SK-N-DZ (cell line): ENCODE measurements at regions not wholly inside any gene's neighbourhood (a gene's known extent, or its start where the extent isn't known, plus 50 kb on each side); places are given as distances from the start of the nearest gene placed in this dataset.

Source experiments
- DNase-seq: peaks from one replicate; pipeline ENCODE4 v3.0.0-alpha.2; 2015; ENCODE audit warnings: low spot score

DNA sequence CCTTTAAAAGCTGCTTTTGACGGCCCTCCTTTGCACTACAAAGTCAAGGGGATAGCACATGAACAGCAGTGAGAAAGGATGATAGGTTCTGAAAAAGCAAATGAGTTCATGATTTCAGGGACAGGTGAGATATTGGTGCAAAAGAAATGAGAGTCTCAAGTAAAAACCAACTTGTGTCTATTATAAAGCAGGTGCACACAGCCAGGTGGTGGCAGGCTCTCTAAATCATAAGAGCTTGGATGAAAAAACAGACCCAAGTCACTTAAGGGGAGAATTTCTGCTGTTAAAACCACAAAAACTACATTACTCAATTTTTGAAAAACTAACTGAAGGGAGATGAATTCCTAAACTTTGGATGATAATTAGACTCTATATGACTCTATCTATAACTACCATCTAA, 201.5 kb downstream of the SP3 start:
- DNase-seq = no peak

DNA sequence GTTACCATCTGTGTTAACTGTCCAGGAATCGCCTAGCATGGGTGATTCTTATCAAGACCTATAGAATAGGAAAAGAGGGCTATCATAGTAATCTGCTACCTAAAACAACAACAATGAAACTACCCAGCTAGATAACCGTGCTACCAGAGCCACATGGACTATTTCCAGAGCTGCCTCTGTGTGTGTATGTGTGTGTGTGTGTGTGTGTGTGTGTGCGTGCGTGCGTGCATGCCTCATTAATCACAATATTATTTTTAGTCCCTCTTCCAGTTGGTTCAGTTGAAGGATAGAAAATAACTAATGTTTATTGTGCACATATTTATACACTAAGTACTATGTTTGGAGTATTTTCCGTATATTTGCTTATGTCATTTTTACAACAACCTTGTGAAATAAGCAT, 201.1 kb downstream of the SP3 start:
- no peak for DNase-seq

DNA sequence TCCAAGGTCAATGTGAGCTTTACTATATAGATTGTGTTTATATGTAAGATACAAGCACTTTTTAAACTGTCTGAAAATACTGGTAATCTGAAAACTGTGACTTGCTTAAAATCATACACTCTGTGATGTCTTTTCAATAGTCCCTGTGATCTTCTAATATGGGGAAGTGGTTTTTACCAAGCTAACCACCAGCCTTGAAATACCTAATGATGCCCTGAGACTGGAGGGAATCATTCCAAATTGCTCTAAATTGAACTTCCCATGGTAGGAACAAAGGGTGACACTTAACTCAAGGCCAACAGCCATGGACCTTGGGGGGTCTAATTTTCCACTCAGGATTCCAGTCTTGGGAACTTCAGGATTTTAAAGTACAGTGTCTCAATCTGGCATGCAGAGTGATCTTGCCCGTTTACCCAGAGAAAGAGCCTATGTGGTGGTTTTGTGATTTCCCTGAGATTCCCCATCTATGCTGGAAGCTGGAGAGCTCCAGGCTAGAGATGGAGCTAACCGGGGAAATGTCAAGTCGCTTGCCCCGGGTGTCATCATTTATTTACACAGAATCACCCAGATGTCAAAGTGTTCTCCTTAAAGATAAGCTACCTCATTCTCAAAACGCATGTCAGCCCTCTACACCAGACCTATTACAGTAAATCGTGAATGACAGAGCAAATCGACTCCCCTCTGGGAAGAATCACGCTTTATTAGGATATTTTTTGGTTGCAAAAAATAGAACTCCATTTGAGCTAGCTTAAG, 198.5 kb downstream of the SP3 start:
- no peak for DNase-seq

DNA sequence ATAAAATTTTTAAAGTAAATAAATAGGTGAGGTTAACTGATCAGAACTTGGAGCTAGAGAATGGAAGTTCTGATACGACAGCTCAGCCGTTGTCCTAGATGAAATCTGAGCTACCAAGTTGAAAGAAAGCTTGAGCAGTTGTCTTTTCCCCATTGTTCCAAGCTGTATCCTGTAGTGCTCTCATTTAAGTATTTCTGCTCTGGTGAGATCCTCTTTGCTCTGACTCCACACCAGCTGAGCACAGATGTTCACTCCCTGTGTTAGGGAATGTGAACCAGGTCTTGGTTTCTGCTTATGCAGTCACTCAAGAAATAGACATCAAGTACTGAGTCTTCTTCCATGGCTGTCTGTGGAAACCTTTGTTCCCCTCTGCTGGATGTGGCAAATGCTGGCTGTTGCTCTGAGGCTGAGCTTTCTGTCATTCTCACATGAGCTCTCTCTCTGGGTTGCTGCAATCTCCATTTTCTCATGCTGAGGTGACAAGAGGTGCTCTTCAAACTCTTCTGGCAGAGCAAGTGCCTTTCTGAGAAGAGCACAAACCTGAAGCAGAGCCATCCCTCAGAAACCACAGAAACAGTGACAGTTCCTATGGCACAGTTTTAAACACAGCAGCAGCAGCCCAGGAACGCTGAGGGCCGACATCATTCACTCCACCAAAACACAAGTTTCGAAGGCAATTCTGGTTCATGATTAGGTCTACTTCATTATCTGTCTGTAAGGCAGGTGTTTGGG, 194.1 kb downstream of the SP3 start:
- DNase-seq = no peak

DNA sequence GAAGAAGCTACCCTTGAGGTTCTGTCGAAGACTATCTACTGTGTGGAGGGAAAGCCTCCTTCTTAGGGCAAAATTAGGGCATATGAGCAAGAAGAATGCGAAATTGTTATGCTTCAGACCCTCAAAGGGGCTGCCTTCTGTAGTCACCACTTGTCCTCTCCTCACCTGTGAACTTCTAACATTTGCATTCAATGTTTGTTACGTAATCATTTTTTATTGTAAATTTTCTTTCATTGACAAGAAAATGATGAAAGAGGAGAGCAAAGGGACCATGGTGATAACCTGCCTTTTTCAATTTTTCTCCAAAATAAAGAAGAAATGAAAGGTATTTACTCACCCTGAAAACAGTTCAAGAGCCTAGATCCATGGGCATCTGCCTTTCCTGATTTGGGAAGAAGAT, 193.0 kb downstream of the SP3 start:
- no peak for DNase-seq

DNA sequence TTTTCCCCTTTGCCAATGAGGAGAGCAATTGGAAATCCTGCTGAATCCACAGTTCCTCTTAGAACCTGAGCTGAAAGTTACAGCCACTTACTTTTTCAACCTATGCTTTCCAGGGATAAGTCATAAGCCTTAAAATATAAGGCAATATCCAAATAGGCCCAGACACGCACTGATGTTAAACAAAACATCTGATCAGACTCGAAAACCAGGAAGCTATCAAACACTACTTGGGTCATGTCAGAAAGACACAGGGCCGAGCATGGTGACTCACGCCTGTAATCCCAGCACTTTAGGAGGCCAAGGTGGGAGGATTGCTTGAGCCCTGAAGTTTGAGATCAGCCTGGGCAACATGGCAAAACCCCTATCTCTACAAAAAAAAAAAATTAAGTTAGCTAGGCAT, 192.1 kb downstream of the SP3 start:
- no peak for DNase-seq

DNA sequence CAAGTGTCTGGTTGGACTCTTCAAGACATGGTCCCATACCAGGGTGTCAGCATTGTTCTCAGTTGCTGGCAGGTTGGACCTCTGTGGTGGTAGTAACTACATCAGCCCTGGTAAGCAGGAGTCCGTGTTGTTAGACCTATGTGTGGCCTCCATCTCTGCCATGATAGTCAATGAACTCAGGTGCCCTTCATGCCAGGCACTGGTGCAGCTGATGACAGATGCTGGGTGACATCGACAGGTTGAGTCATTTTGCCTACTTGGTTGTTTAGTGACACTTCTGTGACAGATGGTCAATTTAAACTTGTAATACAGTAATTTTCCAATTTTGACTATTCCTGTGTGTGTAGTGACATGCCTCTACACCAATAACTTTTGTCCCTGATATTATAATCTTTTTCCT, 189.7 kb downstream of the SP3 start:
- DNase-seq = no peak

DNA sequence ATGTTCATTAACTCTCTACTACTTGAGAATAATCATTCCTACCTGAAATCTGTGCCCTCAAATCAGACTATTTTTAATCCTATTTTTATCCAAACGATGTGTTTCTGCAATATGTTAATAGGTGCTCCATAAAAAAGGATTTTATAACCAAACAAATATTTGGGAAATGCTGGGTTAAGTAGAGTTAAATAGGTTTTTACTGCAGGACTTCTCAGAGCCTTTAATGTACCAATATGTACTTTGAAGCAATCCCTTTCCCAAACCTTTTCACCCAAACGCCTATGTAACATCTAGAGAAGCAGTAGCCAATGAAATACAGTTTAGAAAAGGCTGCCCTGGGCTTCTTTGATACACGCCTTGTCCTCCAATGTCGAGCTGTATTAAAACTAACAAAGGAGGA, 182.5 kb downstream of the SP3 start:
- no peak for DNase-seq

DNA sequence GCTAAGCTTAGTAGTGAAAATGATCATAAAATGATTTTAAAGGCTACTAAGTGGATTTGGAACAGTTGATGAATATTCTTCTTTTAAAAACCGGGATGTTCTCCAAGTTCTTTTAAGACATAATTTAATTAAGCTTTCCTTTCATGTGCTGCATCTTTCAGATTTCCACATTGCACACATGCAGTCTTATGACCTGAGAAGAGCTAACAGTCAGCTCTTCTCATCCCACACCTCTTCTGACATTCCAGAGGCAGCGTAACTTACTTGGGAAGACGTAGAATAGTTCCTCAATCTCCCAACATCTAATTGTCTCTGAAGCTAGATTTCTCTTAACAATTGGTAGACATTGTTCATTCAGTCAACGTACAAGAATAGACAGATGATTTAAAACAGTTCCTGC, 181.8 kb downstream of the SP3 start:
- no peak for DNase-seq

DNA sequence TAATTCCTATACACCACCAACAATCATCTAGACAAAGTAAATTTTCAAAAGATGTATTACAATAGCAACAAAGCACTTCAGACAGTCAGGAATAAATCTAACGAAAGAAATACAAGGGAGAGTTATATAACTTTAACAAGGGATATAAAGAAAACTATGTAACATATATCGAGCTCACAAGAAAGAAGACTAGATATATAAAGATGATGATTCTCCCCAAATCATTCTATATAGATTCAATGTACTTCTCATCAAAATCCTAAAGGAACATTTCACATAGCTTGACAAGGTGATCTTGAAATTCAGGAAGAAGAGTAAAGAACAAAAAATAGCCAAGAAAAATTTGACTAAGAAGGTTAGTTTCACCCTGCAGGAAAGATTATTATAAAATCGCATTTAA, 179.4 kb downstream of the SP3 start:
- no peak for DNase-seq

DNA sequence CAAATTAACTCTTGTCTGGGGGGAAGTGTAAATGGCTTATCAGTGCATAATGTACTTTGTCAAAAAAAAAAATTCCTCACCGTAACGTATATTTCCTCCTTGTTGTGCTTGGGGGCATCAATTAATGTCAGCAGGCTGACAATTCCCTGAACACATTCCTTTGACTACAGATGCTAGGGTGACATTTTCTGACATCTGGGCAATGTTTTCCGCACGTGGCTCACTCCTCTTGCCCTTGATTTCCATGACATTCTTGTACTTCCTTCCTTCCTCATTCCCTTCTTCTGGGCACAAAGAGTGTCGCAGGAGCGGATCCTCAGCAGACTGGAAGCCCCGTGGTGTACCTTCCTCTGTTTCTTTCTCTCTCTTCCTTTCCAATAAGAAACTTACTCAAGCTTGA, 173.7 kb downstream of the SP3 start:
- DNase-seq = no peak

DNA sequence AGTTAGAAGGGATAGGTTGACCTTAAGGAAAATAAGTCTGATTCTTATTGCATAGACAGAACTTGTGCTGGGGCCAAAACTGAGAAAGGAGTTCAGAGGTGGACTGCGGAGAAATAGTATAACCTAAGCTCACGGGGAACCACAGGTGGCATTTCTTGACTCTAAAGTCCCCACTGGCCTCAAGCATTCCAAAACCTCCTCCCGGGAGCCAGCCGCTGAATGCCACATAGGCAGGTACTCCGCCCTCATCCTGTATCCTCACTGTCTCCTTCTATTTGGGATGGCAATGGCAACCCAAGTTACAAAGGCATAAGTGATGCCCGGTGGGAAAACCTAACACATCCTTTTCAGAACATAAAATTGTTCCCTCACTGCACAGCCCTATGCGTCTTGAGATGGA, 173.0 kb downstream of the SP3 start:
- DNase-seq = no peak

DNA sequence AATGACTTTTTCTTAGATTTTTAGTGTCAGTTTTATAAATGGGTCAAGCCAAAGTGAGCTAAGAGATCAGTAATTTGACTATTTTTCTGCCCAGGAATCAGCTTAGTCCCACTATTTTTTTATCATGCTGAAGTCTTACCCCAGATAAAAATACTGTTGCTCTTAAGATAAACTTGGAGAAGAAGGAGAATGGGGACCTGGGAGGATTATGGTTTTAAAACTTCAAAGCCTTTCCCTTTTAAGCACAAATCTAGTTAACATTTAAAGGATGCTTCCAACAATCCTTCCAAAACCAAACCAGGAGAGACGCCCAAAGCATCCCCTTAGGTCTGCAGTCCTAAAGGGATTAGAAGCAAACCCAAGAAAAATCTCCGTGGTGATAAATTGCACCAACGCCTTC, 172.4 kb downstream of the SP3 start:
- DNase-seq = no peak

DNA sequence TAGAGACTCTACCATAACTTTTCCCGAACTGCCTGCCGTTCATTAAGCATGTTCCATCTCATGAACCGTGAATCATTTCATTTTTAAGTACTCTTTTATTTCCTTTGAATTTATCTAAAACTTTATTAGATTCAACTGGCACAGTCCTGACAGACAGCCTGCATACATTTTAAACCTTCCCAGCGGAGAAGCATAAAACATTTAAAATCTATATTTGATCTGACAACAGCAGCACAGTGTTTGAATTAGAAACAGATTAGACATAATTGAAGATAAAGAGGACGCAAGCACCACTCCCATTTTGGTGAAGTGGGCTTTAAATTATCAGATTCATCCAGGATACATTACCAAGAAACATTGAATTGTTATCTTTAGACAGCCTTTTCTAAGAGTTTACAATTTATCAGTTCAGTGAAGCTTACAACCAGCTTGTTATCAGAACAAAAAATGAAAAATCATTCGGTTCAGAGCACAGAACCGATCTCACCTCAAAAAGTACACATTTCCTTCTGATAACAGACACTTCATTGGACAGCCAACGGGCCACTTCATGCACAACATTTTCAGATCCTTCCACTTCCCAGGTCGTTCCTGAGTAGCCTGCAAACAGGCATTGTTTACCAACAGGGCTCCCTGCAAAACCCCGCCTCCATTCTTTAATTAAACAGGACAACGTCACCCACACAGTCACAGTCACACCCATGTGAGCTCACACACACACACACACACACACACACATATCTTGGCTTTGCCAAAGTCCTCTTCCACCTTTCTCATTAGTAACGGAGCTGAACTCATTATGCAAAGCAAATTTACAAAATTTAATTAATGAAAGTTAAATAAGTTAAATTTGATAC, 171.2 kb downstream of the SP3 start:
- peak; percentile 17 for DNase-seq

DNA sequence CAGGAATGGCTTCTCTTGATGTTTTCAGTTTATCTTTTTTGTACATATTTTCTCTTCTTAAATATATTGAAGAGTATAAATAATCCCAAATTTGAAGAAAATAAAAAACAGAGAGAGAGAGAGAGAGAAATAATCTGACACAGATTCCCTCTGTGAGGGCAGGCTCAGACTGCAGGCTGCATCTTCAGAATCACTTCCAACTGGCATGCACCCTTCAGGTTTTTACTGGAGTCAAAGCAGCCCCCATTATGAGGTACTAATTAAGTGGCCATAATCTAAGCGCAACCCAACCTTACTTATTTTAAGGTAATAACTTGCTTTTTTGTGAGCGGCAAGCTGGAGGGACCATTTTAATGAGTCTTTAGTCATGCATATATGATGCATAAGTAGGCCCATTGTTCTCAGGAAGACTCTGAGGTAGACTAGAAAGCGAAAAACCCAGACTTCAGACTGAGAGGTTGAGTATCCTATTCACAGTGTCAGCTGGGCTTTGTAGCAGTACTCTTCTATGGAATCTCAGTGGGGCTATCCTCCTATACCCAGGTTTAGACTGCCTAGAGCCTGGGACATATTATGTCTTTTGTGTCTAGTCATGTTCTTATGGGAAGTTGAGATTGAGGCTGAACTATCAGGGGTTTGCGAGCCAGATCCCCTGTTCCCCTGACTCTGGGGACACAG, 167.4 kb downstream of the SP3 start:
- DNase-seq = no peak

DNA sequence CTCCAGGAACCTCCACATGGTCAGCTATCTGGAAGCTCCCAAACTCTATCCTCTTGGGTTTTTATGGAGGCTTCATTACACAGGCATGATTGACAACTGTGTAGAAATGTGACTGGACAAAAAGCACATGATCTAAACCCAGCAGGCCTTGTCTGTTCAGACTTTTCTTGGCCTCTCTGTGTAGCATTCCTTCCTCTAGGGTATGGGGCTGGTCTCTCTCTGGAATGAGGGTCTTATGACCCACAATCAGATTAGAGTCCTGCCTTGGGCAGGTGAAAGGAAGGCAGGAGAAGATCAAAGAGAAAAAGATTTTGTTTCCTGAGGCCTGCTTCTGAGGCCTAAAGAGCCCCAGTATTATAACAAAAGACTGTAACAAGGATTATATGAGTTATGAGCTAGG, 162.7 kb downstream of the SP3 start:
- no peak for DNase-seq

DNA sequence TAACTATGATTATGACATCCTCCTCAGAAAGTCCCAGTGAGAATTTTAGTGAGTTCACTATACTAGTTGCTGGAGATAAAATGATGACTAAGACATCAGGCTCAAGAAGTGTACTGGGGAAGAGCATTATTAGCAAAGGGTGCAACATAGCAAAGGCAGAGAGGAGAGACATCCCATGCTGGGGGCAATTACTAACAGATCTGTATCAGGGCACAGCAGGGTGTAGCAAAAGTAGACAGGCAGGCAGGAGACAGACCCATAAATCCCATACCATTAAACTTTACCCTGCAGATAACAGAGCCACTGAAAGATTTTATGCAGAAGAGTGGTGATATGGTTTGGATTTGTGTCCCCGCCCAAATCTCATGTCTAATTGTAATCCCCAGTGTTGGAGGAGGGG, 161.7 kb downstream of the SP3 start:
- DNase-seq = no peak

DNA sequence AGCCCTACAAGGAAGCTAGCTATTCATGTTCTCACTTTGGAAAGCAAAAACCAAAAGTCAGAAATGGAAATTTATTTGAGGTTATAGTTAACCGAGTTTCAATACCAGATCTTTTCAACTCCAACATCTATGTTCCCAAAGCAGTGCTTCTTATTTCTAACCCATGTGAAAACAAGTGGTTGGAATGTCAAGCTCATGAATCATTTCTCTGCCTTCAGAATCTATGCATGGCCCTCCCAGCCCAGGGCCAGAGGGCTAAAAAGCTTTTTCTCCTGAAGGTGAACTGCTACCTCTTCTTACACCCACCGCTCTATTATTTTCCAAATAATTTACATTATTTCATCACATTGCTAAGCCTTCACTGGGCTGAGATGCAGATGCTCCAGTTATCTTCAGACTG, 158.4 kb downstream of the SP3 start:
- DNase-seq = no peak

DNA sequence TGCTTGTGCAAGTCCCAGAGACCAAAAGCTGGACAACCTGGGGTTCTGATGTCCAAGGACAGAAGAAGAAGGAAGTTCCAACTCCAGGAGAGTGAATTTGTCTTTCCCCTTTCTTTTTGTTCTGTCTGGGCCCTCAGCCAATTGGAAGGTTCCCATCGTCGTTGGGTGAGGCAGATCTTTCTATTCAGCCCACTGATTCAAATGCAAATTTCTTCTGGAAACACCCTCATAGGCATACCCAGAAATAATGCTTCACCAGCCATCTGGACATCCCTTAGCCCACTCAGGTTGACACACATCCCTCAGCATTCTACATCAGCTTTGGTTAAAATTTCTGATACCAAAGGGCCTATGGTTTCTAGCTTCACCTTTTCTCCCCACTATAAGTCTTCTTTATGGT, 156.5 kb downstream of the SP3 start:
- DNase-seq = no peak

DNA sequence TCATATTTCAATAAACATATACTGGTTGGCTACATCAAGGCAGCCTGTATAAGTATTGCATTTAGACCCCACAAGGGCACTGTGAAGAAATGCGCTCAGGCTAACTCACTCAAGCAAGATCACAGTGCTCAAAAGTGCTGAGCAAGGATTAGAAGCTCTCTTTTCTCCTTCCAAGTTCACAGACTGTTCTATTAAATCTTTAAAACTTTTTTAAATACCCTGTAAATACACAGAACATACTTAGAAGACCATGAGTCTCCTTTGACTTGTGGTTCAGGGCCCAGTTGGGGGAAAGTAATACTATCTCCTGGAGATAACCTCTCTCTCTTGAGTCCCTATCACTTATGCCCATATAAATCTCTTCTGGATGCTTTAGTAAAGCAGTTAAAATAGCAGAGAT, 152.9 kb downstream of the SP3 start:
- DNase-seq = no peak

DNA sequence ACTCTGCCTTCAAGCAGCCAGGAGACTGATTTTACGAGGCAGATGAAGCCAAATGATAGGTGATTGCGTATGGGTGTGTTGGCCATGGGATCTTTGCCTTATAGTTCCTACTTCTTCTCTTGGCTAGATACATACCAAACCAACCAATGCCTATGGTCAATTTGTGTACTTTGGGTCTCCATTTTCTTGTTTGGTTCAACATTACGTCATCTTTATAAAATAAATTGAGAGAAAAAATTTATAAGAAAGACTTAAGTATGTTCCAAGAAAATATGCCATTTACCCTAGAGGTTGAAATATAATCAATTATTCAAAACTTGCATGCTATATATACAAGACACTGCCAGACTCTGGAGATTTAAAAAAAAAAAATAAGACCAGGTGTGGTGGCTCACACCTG, 150.9 kb downstream of the SP3 start:
- no peak for DNase-seq

DNA sequence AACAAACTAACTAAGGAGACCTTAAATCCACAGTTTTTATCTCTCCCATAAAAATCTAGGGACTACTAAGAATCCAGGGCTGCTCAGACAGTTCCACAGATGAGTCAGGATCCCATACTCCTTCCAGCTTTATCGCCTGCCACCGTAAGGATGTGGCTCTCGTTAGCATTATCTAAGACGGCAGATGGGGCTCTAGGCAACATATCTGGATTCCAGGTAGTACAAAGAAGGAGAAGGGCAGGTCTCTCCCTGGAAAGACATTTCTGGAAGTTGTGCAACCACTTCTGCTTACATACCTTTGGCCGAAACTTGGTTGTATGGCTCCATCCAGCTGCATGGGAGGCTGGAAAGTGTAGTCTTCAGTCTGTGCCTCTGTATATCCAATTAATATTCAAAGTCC, 149.4 kb downstream of the SP3 start:
- no peak for DNase-seq
